ENCODE measurements at regions not wholly inside any gene's neighbourhood (a gene's known extent, or its start where the extent isn't known, plus 50 kb on each side); places are given as distances from the start of the nearest gene placed in this dataset.

DNA sequence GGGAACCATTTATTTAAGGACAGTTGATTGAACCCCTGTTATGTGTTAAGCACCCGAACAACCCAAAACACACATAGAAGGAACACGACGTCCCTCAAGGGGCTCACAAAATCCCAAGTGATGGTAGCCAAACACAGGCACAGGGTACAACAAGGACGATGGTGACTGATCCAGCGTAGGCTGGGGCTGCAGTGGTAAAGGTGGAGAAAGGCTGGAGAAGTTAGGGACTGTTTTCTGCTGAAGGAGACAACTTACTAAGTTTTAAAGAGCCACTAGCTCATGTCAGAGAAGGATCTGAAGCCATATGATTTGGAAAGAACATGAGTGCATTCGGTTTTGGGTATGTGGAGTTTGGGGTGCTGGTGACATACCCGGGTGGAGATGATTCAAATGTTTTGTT, 229.6 kb upstream of the TNRC6C start:
- TF ChIP-seq, protein P1, sequence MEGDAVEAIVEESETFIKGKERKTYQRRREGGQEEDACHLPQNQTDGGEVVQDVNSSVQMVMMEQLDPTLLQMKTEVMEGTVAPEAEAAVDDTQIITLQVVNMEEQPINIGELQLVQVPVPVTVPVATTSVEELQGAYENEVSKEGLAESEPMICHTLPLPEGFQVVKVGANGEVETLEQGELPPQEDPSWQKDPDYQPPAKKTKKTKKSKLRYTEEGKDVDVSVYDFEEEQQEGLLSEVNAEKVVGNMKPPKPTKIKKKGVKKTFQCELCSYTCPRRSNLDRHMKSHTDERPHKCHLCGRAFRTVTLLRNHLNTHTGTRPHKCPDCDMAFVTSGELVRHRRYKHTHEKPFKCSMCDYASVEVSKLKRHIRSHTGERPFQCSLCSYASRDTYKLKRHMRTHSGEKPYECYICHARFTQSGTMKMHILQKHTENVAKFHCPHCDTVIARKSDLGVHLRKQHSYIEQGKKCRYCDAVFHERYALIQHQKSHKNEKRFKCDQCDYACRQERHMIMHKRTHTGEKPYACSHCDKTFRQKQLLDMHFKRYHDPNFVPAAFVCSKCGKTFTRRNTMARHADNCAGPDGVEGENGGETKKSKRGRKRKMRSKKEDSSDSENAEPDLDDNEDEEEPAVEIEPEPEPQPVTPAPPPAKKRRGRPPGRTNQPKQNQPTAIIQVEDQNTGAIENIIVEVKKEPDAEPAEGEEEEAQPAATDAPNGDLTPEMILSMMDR (conservative IDR thresholded peaks at IDR 0.05 in 1 of 2, IDR thresholded peaks at IDR 0.05 in 1 of 2; ENCODE audit: low read depth in 1 of 2, low read length in 2 of 2), result no peak
- no peak for TF ChIP-seq EZH2 (IDR thresholded peaks at IDR 0.05; ENCODE audit: low read length, missing control alignments)
